ENCODE measurements at regions not wholly inside any gene's neighbourhood (a gene's known extent, or its start where the extent isn't known, plus 50 kb on each side); places are given as distances from the start of the nearest gene placed in this dataset.

- no peaks in the 10 kb centered on the region for H3K36me3 ChIP-seq (ENCODE audit: control insufficient read depth in 1 of 2, insufficient read depth in 2 of 2, low read length in 2 of 2)
- DNase-seq (ENCODE audit: low read depth, low spot score) (no peak), ATAC-seq (no peak)
- CTCF ChIA-PET: no interaction called here
- intact Hi-C loops (cut with micrococcal nuclease): no loop called here
- H3K27me3 ChIP-seq (ENCODE audit: insufficient read depth, low read length): no peaks in the 10 kb centered on the region
- no peaks in the 10 kb centered on the region for H3K9me3 ChIP-seq (ENCODE audit: control insufficient read depth in 1 of 2, insufficient read depth in 1 of 2, low read depth in 1 of 2, low read length in 2 of 2)
- no peak overlapping the region for H3K4me3 ChIP-seq (replicated peaks in 1 of 2; ENCODE audit: low read depth in 1 of 2, low read length in 2 of 2)
- RAD21 ChIA-PET (ENCODE audit: low non-redundant PET in 1 of 2, low total read pairs in 2 of 2, uncharacterized antibody in 2 of 2, unreplicated experiment in 2 of 2): no interaction called here
- POLR2A ChIA-PET: no interaction called here
- TF ChIP-seq FOSL1 (IDR thresholded peaks at IDR 0.05; ENCODE audit: low read depth): no peak
- TF ChIP-seq EZH2 (IDR thresholded peaks at IDR 0.05): no peak
- H3K9ac ChIP-seq (ENCODE audit: low read length): no peak overlapping the region
- H2AFZ ChIP-seq (ENCODE audit: low read depth, low read length, poor library complexity, severe bottlenecking): no peak overlapping the region
- H3K4me2 ChIP-seq (ENCODE audit: low read length): no peak overlapping the region
- H3K9me2 ChIP-seq (ENCODE audit: insufficient read depth): no peaks in the 10 kb centered on the region
- BruUV-seq (replicated peaks): no TSS peak
- no peaks in the 10 kb centered on the region for H3K4me1 ChIP-seq (ENCODE audit: control insufficient read depth in 1 of 2, insufficient read depth in 2 of 2, low read length in 2 of 2)
- no peaks in the 10 kb centered on the region for H3K79me2 ChIP-seq (ENCODE audit: insufficient read depth, low read length)
- H4K20me1 ChIP-seq (ENCODE audit: insufficient read depth): no peaks in the 10 kb centered on the region
- no peak overlapping the region for H3K27ac ChIP-seq (ENCODE audit: low read depth, low read length)
These were observed 130.6 kb upstream of the FAT4 start for GRCh38 chr4:125184116-125184515.

GRCh38 chr4:125181804-125182203 is 133.0 kb upstream of the FAT4 start:
- Histone ChIP-seq H4K20me1 (ENCODE audit: insufficient read depth) (no peaks in the 10 kb centered on the region), H3K4me1 (ENCODE audit: control insufficient read depth in 1 of 2, insufficient read depth in 2 of 2, low read length in 2 of 2) (no peaks in the 10 kb centered on the region), H3K9me2 (ENCODE audit: insufficient read depth) (no peaks in the 10 kb centered on the region), H3K4me2 (ENCODE audit: low read length) (no peak overlapping the region), H3K79me2 (ENCODE audit: insufficient read depth, low read length) (no peaks in the 10 kb centered on the region), H3K4me3 (replicated peaks in 1 of 2; ENCODE audit: low read depth in 1 of 2, low read length in 2 of 2) (no peak overlapping the region), H2AFZ (ENCODE audit: low read depth, low read length, poor library complexity, severe bottlenecking) (no peak overlapping the region), H3K9me3 (ENCODE audit: control insufficient read depth in 1 of 2, insufficient read depth in 1 of 2, low read depth in 1 of 2, low read length in 2 of 2) (no peaks in the 10 kb centered on the region), H3K36me3 (ENCODE audit: control insufficient read depth in 1 of 2, insufficient read depth in 2 of 2, low read length in 2 of 2) (no peaks in the 10 kb centered on the region), H3K9ac (ENCODE audit: low read length) (no peak overlapping the region), H3K27ac (ENCODE audit: low read depth, low read length) (no peak overlapping the region), H3K27me3 (ENCODE audit: insufficient read depth, low read length) (no peaks in the 10 kb centered on the region)
- ATAC-seq: no peak
- TF ChIP-seq JUND (IDR thresholded peaks at IDR 0.05): no peak
- TF ChIP-seq CTCF (IDR thresholded peaks at IDR 0.05 in 2 of 3, conservative IDR thresholded peaks at IDR 0.05 in 1 of 3; ENCODE audit: borderline replicate concordance in 1 of 3, insufficient read depth in 1 of 3, low read depth in 2 of 3, low read length in 2 of 3): no peak
- TF ChIP-seq SIN3A (IDR thresholded peaks at IDR 0.05; ENCODE audit: low read depth): no peak
- TF ChIP-seq CEBPB (IDR thresholded peaks at IDR 0.05; ENCODE audit: low read depth): no peak
- TF ChIP-seq ZBTB33 (IDR thresholded peaks at IDR 0.05; ENCODE audit: extremely low read depth, insufficient replicate concordance, low read length): no peak
- no peak for TF ChIP-seq CBX3 (IDR thresholded peaks at IDR 0.05; ENCODE audit: low read depth)
- no peak for TF ChIP-seq ELF1 (IDR thresholded peaks at IDR 0.05; ENCODE audit: borderline replicate concordance, low read depth)
- no peak for TF ChIP-seq ZNF274 (IDR thresholded peaks at IDR 0.05; ENCODE audit: low read depth, low read length)
- ChIA-PET POLR2A (no interaction called here), CTCF (no interaction called here), RAD21 (ENCODE audit: low non-redundant PET in 1 of 2, low total read pairs in 2 of 2, uncharacterized antibody in 2 of 2, unreplicated experiment in 2 of 2) (no interaction called here)
- no TSS peak for BruUV-seq (replicated peaks)
- DNase-seq (ENCODE audit: low read depth, low spot score): no peak
- intact Hi-C loops (cut with micrococcal nuclease): no loop called here

Data from HCT116 (cell line).